ENCODE measurements at regions not wholly inside any gene's neighbourhood (a gene's known extent, or its start where the extent isn't known, plus 50 kb on each side); places are given as distances from the start of the nearest gene placed in this dataset. TPM values are rescaled to one million over a fixed set of nuclear protein-coding genes. Genes with fewer than 3 reads are reported as not detected.

DNA sequence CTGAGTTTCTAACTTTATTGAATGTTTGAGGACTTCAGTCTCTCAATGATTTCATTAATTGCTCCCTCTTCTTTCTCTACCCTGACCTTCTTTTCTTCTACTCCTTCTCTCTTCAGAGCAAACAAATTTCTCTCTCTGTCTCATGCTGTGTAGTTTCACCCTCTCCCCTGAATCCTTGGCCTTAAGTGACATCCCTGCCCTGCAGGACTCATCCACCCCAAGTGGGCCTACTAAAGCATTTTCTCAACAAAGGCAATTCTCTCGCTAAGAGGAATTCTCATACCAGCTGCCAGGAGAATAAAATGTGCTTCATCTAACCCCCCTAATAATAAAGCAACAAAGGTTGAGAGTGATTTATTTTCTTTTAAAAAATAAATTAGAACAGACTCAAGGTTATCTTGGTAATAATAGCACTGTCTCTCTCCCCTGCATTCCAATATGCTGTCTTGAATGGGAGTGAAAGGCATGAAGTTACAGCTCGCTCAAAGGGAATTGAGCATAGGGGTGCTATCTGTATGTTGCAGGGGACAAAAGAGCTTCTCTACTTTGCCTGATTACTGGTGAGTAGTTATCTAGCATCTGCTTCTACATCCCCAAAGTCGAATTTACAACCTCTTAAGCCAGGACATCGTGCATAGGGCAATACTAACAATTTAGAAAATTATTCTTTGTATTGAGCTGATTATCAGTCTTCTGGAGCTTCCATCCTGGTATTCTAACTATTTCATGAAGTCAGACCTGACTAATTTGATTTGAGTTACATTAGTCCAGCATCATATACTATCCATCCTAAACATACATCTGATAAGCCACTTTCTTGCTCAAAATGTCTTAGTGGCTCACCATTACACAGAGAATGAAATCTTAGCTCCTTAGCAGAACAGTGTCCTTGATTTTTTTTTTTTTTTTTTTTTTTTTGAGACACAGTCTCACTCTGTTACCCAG, 76.9 kb upstream of the DNAJC19 start:
- DNase-seq = no peak

GRCh38 chr3:181056136-181056732, 66.7 kb upstream of the DNAJC19 start:
- DNase-seq = no peak

DNA sequence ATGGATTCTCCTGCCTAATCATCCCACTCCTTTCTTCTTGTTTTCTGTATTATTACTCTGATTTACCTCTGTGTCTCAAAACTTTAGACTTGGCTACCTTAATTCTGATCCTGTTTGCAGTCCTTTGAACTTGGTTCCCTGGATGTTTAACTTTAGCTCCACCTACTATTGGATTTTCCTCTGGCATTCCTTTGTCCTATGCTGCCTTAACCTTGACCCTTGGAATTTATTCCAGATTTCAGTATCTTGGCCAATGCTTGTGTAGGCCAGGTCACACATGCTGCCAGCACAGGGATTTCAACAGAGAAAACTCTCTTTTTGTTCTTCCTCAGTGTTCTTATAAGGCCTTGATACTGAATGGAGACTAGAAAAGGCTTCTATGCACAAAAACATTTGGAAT, 65.0 kb upstream of the DNAJC19 start:
- no peak for DNase-seq

- no peak for DNase-seq
Measured at GRCh38 chr3:181052256-181052655, 62.7 kb upstream of the DNAJC19 start.

DNA sequence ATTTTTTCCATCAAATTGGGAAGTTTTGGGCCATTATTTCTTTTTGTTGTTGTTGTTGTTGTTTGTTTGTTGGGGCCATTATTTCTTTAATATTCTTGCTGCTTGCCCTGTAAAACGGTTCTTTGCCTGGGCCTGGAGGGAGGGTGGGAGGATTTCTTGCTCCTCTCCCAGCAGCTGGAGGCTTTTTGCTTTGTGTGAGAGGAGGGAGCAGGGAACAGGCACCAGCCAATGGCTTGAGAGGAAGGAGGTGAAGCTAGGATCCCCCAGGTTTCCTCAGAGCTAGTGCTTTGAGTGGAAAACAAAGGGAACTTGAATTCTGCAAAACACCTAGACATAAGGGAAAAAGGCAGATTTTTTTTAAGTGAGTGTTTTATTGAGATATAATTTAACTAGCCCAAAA, 61.2 kb upstream of the DNAJC19 start:
- DNase-seq = no peak

GRCh38 chr3:181040030-181040429, 50.5 kb upstream of the DNAJC19 start:
- no peak for DNase-seq

Small RNAs in the stretch of these regions (small RNA-seq; reads per million reads assigned to genes)
- not detected for gene AC083904.1
- gene RNU6-4P = not detected

Measured in occipital lobe (tissue), 2 donors.